ENCODE measurements at regions not wholly inside any gene's neighbourhood (a gene's known extent, or its start where the extent isn't known, plus 50 kb on each side); places are given as distances from the start of the nearest gene placed in this dataset.
A peak's percentile ranks its signal among the peaks of the same experiment; 100 is the strongest.

GRCh38 chrX:117538178-117539089 lies 578.2 kb downstream of the KLHL13 start:
- no peaks in the 10 kb centered on the region for H3K9me3 ChIP-seq
- no peaks in the 10 kb centered on the region for H3K4me1 ChIP-seq
- H3K27me3 ChIP-seq = no peaks in the 10 kb centered on the region
- intact Hi-C loops (cut with DNase I; ENCODE audit: low total_unique reads) = no loop called here
- H3K36me3 ChIP-seq = no peaks in the 10 kb centered on the region
- H3K27ac ChIP-seq = no peak overlapping the region
- TF ChIP-seq, protein P1, sequence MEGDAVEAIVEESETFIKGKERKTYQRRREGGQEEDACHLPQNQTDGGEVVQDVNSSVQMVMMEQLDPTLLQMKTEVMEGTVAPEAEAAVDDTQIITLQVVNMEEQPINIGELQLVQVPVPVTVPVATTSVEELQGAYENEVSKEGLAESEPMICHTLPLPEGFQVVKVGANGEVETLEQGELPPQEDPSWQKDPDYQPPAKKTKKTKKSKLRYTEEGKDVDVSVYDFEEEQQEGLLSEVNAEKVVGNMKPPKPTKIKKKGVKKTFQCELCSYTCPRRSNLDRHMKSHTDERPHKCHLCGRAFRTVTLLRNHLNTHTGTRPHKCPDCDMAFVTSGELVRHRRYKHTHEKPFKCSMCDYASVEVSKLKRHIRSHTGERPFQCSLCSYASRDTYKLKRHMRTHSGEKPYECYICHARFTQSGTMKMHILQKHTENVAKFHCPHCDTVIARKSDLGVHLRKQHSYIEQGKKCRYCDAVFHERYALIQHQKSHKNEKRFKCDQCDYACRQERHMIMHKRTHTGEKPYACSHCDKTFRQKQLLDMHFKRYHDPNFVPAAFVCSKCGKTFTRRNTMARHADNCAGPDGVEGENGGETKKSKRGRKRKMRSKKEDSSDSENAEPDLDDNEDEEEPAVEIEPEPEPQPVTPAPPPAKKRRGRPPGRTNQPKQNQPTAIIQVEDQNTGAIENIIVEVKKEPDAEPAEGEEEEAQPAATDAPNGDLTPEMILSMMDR (IDR thresholded peaks at IDR 0.05) = no peak
- TF ChIP-seq POLR2A (IDR thresholded peaks at IDR 0.05) = no peak
- no peak for DNase-seq
- no peak overlapping the region for H3K4me3 ChIP-seq

- no peak for DNase-seq
- Histone ChIP-seq H3K36me3 (no peaks in the 10 kb centered on the region), H3K4me3 (no peak overlapping the region), H3K27me3 (no peaks in the 10 kb centered on the region), H3K9me3 (no peaks in the 10 kb centered on the region), H3K4me1 (no peaks in the 10 kb centered on the region), H3K27ac (no peak overlapping the region)
- TF ChIP-seq, protein P1 (IDR thresholded peaks at IDR 0.05) = no peak
- no peak for TF ChIP-seq POLR2A (IDR thresholded peaks at IDR 0.05)
- intact Hi-C loops (cut with DNase I; ENCODE audit: low total_unique reads) = no loop called here
Measured at GRCh38 chrX:117532339-117532738, 584.3 kb downstream of the KLHL13 start.

DNA sequence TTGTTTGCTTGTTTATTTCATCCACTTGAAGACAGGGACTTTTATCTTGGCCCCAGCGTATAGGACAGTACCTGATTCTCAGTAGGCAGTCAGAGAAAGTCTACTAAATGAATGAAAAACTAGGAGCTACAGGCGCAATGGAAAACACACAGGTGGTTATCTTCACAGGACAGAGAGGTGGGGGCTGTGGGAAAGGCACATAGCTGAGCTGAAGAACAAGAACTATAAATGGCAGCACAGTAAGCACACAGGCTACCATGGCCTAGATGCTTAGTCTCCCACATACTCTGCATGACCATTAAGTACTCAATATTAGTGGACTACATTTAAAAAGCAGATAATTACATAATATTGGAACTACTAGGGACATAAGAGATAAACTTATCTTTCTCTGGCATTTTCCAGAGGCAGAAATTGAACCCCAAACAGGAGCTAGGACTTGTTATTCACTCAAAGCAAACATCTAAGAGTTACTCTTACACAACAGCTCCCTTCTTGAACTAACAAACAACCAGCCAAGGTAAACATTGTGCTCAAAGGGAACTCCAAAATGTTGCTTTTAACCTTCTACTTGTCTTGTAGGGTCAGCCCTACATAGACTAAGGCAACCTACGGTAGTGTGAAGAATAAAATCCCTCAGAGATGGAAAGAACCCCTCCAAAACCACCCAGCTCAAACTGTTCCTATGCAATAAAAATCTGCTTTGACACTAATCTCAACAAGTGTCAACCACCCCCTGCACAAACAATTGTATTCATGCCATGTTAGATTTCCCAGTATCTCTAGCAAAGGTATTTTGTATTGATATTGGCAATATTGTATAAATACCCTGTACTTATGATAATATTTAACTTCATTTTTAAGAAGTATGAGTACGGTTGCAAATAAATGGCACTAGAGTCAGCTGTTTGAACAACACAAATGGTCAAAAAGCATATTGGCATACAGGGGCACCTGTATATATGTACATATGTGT lies 593.6 kb downstream of the KLHL13 start:
- DNase-seq = peak in 1 of 2 donors; percentile 15
- Histone ChIP-seq H3K27me3 (no peaks in the 10 kb centered on the region), H3K36me3 (no peaks in the 10 kb centered on the region), H3K27ac (no peak overlapping the region), H3K4me3 (no peak overlapping the region), H3K4me1 (no peaks in the 10 kb centered on the region), H3K9me3 (no peaks in the 10 kb centered on the region)
- intact Hi-C loops (cut with DNase I; ENCODE audit: low total_unique reads) = no loop called here
- TF ChIP-seq, protein P1 (IDR thresholded peaks at IDR 0.05) = no peak
- TF ChIP-seq POLR2A (IDR thresholded peaks at IDR 0.05) = no peak

DNA sequence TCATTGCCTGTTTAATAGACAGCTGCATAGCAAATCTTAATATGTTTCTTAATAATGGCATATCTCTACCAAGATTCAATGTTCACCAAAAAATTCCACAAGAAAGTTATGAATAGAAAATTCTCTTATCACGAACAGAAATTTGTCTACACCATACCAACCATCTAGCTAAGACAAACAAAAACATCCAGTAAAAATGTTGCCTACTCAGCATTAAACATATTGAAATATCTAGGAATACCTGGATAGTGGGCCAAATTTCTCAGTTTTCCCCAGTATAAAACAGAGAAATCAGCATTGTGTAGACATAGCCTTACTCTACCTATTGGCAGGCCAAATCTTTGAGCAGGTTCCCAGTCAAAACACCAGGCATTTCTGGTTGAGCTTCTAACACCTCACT lies 598.6 kb downstream of the KLHL13 start:
- H3K27me3 ChIP-seq = no peaks in the 10 kb centered on the region
- no peak for TF ChIP-seq POLR2A (IDR thresholded peaks at IDR 0.05)
- TF ChIP-seq, protein P1 (IDR thresholded peaks at IDR 0.05) = no peak
- DNase-seq = no peak
- H3K4me3 ChIP-seq = no peak overlapping the region
- no peak overlapping the region for H3K27ac ChIP-seq
- no peaks in the 10 kb centered on the region for H3K36me3 ChIP-seq
- no peaks in the 10 kb centered on the region for H3K4me1 ChIP-seq
- H3K9me3 ChIP-seq = no peaks in the 10 kb centered on the region
- intact Hi-C loops (cut with DNase I; ENCODE audit: low total_unique reads) = no loop called here

All from uterus (tissue), 3 donors.